ENCODE measurements at regions not wholly inside any gene's neighbourhood (a gene's known extent, or its start where the extent isn't known, plus 50 kb on each side); places are given as distances from the start of the nearest gene placed in this dataset.

GRCh38 chr22:49592780-49593501 is 234.7 kb downstream of the BRD1 start:
- TF ChIP-seq CTCF (IDR thresholded peaks at IDR 0.05) (no peak), POLR2A (IDR thresholded peaks at IDR 0.05) (no peak)

All from heart left ventricle (tissue), 13 donors.